HepG2 (cell line): ENCODE measurements at regions not wholly inside any gene's neighbourhood (a gene's known extent, or its start where the extent isn't known, plus 50 kb on each side); places are given as distances from the start of the nearest gene placed in this dataset.

Experiments
- ATAC-seq: fragments of 200-7000 bp; cut with Tn5 transposase; 3 replicates; pipeline ENCODE4 v1.9.1; 2020; ENCODE audit warnings: mild to moderate bottlenecking, moderate library complexity
- BruUV-seq: library from RNA; stranded (reverse); fragments of 400-500 nt; replicated peaks from 2 replicates; lab custom pipeline; 2021; lab: Mats Ljungman, UMichigan
- CTCF ChIA-PET: fragments of 300-600 bp; formaldehyde crosslinking; extraction: SDS; loops from one replicate; lab custom pipeline; 2021; ENCODE audit warnings: low total read pairs, inconsistent platforms, low intra/inter-chr PET ratio; lab: Yijun Ruan, JAX
- POLR2A ChIA-PET: fragments of 350-600 bp; sonication (Branson Sonifier 250); formaldehyde crosslinking; loops from one replicate; lab custom pipeline; 2020; ENCODE audit warnings: antibody characterized with exemption, inconsistent platforms; lab: Yijun Ruan, JAX
- DNase-seq: peaks from one replicate; pipeline ENCODE4 v3.0.0-alpha.2; 2015; ENCODE audit warnings: low spot score
- FAIRE-seq: peaks from 3 replicates; lab custom pipeline; 2011; peaks lifted over from hg19 to GRCh38; lab: Jason Lieb, UNC
- H2AFZ ChIP-seq: one replicate; pipeline ENCODE4 v1.6.1; 2011; ENCODE audit warnings: low read length, inconsistent platforms
- H3K27ac ChIP-seq: fragments of 300-600 bp; 3 replicates; pipeline ENCODE4 v1.8.0; 2011; ENCODE audit warnings: mixed run types, mild to moderate bottlenecking, mixed read lengths, low read length, inconsistent platforms; ENCODE audit not compliant: insufficient read depth; ENCODE audit errors: extremely low read length
- H3K27me3 ChIP-seq, 2 experiments: fragments of 200-600 bp in 1 of 2; 2 replicates in 1 of 2; 3 replicates in 1 of 2; pipeline versions ENCODE4 v1.6.0 to v1.8.0; 2011; ENCODE audit warnings: low read length in 2 of 2, mild to moderate bottlenecking in 2 of 2, moderate library complexity in 2 of 2, inconsistent platforms in 1 of 2; ENCODE audit not compliant: insufficient read depth in 2 of 2, control insufficient read depth in 1 of 2
- H3K36me3 ChIP-seq, 2 experiments: fragments of 200-600 bp in 1 of 2; replicated peaks in 1 of 2; 2 replicates in 1 of 2; 3 replicates in 1 of 2; pipeline versions ENCODE4 v1.5.1 to v1.8.0; 2011; ENCODE audit warnings: low read length in 2 of 2, inconsistent platforms in 1 of 2; ENCODE audit not compliant: insufficient read depth in 2 of 2, control insufficient read depth in 1 of 2
- H3K4me1 ChIP-seq: 2 replicates; pipeline ENCODE4 v1.5.1; 2012; ENCODE audit warnings: low read length, inconsistent platforms; ENCODE audit not compliant: insufficient read depth
- H3K4me2 ChIP-seq: 2 replicates; pipeline ENCODE4 v1.6.0; 2011; ENCODE audit warnings: low read depth, low read length, inconsistent platforms
- H3K4me3 ChIP-seq, 3 experiments: fragments of 200-600 bp in 1 of 3; sonication (generic), shearing (Covaris generic) in 1 of 3; replicated peaks in 1 of 3; 2 replicates each; pipeline ENCODE4 v1.5.1; 2011 to 2016; ENCODE audit warnings: low read length in 3 of 3, inconsistent platforms in 2 of 3, low read depth in 2 of 3, mild to moderate bottlenecking in 2 of 3, control low read depth in 1 of 3, mixed read lengths in 1 of 3; ENCODE audit not compliant: insufficient read depth in 1 of 3
- H3K79me2 ChIP-seq: one replicate; pipeline ENCODE4 v1.6.1; 2011; ENCODE audit warnings: low read length, inconsistent platforms; ENCODE audit not compliant: insufficient read depth
- H3K9ac ChIP-seq: 2 replicates; pipeline ENCODE4 v1.6.0; 2011; ENCODE audit warnings: mild to moderate bottlenecking, low read depth, low read length, inconsistent platforms; ENCODE audit not compliant: insufficient read depth
- H3K9me3 ChIP-seq: 2 replicates; pipeline ENCODE4 v1.5.1; 2012; ENCODE audit warnings: mild to moderate bottlenecking, low read length
- H4K20me1 ChIP-seq: 2 replicates; pipeline ENCODE4 v1.6.0; 2011; ENCODE audit warnings: inconsistent platforms, mild to moderate bottlenecking, low read length, moderate library complexity; ENCODE audit not compliant: insufficient read depth
- E2F2 ChIP-seq: sonication (generic); formaldehyde crosslinking; IDR thresholded peaks from 2 replicates; pipeline ENCODE4 v1.4.0; 2020; ENCODE audit warnings: missing genetic modification reagents, borderline replicate concordance
- HOXA9 ChIP-seq: sonication (generic); formaldehyde crosslinking; IDR thresholded peaks from 2 replicates; pipeline ENCODE4 v1.8.1; 2022; ENCODE audit warnings: missing genetic modification reagents, mild to moderate bottlenecking, moderate library complexity, borderline replicate concordance
- KAT8 ChIP-seq: IDR thresholded peaks from 2 replicates; pipeline ENCODE4 v1.6.1; 2016; ENCODE audit warnings: missing genetic modification reagents, missing compliant biosample characterization
- NFAT5 ChIP-seq: sonication (generic); formaldehyde crosslinking; IDR thresholded peaks from 2 replicates; pipeline ENCODE4 v1.4.0; 2020; ENCODE audit warnings: missing genetic modification reagents
- NFE2L1 ChIP-seq: sonication (generic); formaldehyde crosslinking; IDR thresholded peaks from 2 replicates; pipeline ENCODE4 v1.4.0; 2020; ENCODE audit warnings: missing genetic modification reagents, mild to moderate bottlenecking, borderline replicate concordance
- NFKBIZ ChIP-seq: IDR thresholded peaks from 2 replicates; pipeline ENCODE4 v1.6.1; 2018; ENCODE audit warnings: missing genetic modification reagents, missing compliant biosample characterization
- RAD21 ChIP-seq: fragments of 450-650 bp; formaldehyde crosslinking; IDR thresholded peaks from 2 replicates; pipeline ENCODE4 v1.5.0; 2020; ENCODE audit warnings: mild to moderate bottlenecking
- SALL1 ChIP-seq: sonication (generic); formaldehyde crosslinking; IDR thresholded peaks from 2 replicates; pipeline ENCODE4 v1.8.0; 2022; ENCODE audit warnings: mild to moderate bottlenecking, missing genetic modification reagents
- TGIF2 ChIP-seq: IDR thresholded peaks from 2 replicates; pipeline ENCODE4 v1.6.1; 2016; ENCODE audit warnings: control low read depth, missing compliant biosample characterization
- ZNF180 ChIP-seq: sonication (generic); formaldehyde crosslinking; IDR thresholded peaks from 2 replicates; pipeline ENCODE4 v1.4.0; 2020; ENCODE audit warnings: low read depth, missing genetic modification reagents, borderline replicate concordance
- ZNF276 ChIP-seq: sonication (generic); formaldehyde crosslinking; IDR thresholded peaks from 2 replicates; pipeline ENCODE4 v1.4.0; 2020; ENCODE audit warnings: mild to moderate bottlenecking, low read depth, missing genetic modification reagents
- ZNF354B ChIP-seq: sonication (generic); formaldehyde crosslinking; IDR thresholded peaks from 2 replicates; pipeline ENCODE4 v1.8.0; 2022; ENCODE audit warnings: mild to moderate bottlenecking, missing genetic modification reagents
- WGBS: methylation state at CpG from one replicate; pipeline ENCODE4 v1.1.6; 2017; ENCODE audit warnings: low lambda C conversion rate; 5-methylcytosine and 5-hydroxymethylcytosine counted together
- in situ Hi-C: cut with HindIII; loops from 2 replicates; pipeline ENCODE4 v1.10.0; 2017; ENCODE audit warnings: low pct_unique_long_range_greater_than_20kb; ENCODE audit not compliant: extremely low pct_ligation_motif_present
- intact Hi-C: fragments of 100-400 bp; cut with micrococcal nuclease; formaldehyde crosslinking; loops from one replicate; pipeline ENCODE4 v1.10.0; 2022; ENCODE audit not compliant: unreplicated experiment

GRCh38 chr15:35247150-35247549 lies 162.1 kb upstream of the NANOGP8 start:
- H3K4me1 ChIP-seq = no peaks in the 10 kb centered on the region
- no TSS peak for BruUV-seq
- H3K27ac ChIP-seq = no peak overlapping the region
- no peak overlapping the region for H3K4me2 ChIP-seq
- H3K36me3 ChIP-seq = no peaks in the 10 kb centered on the region
- H3K9me3 ChIP-seq = no peaks in the 10 kb centered on the region
- in situ Hi-C loops (no loop called here), intact Hi-C loops (no loop called here)
- no peaks in the 10 kb centered on the region for H3K27me3 ChIP-seq
- CTCF ChIA-PET = no interaction called here
- H3K4me3 ChIP-seq = no peak overlapping the region
- H3K79me2 ChIP-seq = no peaks in the 10 kb centered on the region
- no peaks in the 10 kb centered on the region for H4K20me1 ChIP-seq
- DNase-seq = no peak
- POLR2A ChIA-PET = no interaction called here
- FAIRE-seq = no peak
- no peak for TF ChIP-seq TGIF2
- TF ChIP-seq ZNF276 = no peak
- no peak for TF ChIP-seq SALL1 (CRISPR knock-in tag)
- TF ChIP-seq KAT8 (CRISPR knock-in tag) = no peak
- TF ChIP-seq RAD21 (CRISPR knock-in tag) = no peak
- no peak overlapping the region for H3K9ac ChIP-seq
- H2AFZ ChIP-seq = no peak overlapping the region
- ATAC-seq = no peak

GRCh38 chr15:35246451-35246850 lies 161.4 kb upstream of the NANOGP8 start:
- in situ Hi-C loops = no loop called here
- BruUV-seq = no TSS peak
- CTCF ChIA-PET = no interaction called here
- TF ChIP-seq NFKBIZ (CRISPR knock-in tag) (no peak), NFE2L1 (CRISPR knock-in tag) (no peak), ZNF354B (CRISPR knock-in tag) (no peak), HOXA9 (CRISPR knock-in tag) (no peak), E2F2 (CRISPR knock-in tag) (no peak), ZNF180 (CRISPR knock-in tag) (no peak), NFAT5 (CRISPR knock-in tag) (no peak)

More at GRCh38 chr15:35246451-35246850, 161.4 kb upstream of the NANOGP8 start:
- Histone ChIP-seq H3K9ac (no peak overlapping the region), H3K36me3 (no peaks in the 10 kb centered on the region), H3K27ac (no peak overlapping the region), H3K27me3 (no peaks in the 10 kb centered on the region), H2AFZ (no peak overlapping the region), H3K4me3 (no peak overlapping the region), H3K4me1 (no peaks in the 10 kb centered on the region), H3K79me2 (no peaks in the 10 kb centered on the region), H3K9me3 (no peaks in the 10 kb centered on the region), H4K20me1 (no peaks in the 10 kb centered on the region), H3K4me2 (no peak overlapping the region)
- ATAC-seq (no peak), FAIRE-seq (no peak), DNase-seq (no peak)
- POLR2A ChIA-PET = no interaction called here
- WGBS = 73% methylated on average over 4 of the region's 4 CpGs
- intact Hi-C loops = no loop called here
